ENCODE measurements at regions not wholly inside any gene's neighbourhood (a gene's known extent, or its start where the extent isn't known, plus 50 kb on each side); places are given as distances from the start of the nearest gene placed in this dataset.

DNA sequence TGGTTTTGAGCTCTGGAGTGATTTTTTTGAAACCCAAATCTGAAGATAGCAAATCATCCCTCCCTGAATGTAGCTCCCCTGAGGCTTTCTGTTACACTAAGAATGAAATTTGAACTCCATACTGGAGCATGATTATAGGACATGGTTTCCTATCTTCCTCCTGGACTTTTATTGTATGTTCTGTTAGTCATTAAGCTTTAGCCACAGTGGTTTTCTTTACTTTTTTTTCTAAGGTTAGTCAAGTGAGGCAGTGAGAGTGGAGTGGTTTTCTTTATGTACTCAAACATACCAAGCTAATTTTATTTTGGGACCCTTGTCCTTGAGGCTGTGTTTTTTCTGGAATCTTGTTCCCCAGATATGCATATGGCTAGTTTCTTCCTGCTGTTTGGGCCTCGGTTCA lies 55.2 kb upstream of the FRMD4B start:
- TF ChIP-seq CTCF (IDR thresholded peaks at IDR 0.05): no peak
- no peak for TF ChIP-seq EZH2 (IDR thresholded peaks at IDR 0.05)

Data from neural progenitor cell (in vitro differentiated cells).